GM18499 (cell line): ENCODE measurements at regions not wholly inside any gene's neighbourhood (a gene's known extent, or its start where the extent isn't known, plus 50 kb on each side); places are given as distances from the start of the nearest gene placed in this dataset.
A peak's percentile ranks its signal among the peaks of the same experiment; 100 is the strongest.
"Not testable (repeated sequence)": the region's sequence is repeated elsewhere in the genome, so short reads cannot be mapped to it uniquely, and the experiment has no call there.

ENCODE experiments used
- ATAC-seq: cut with Tn5 transposase; IDR thresholded peaks from one replicate; pipeline ENCODE4 v1.9.1; 2021; ENCODE audit warnings: moderate number of reproducible peaks; ENCODE audit not compliant: insufficient read depth, unreplicated experiment

GRCh38 chr2:138294451-138294850, 207.1 kb upstream of the SPOPL start:
- no peak for ATAC-seq

- no peak for ATAC-seq
Observed at GRCh38 chr2:138296365-138296764, 205.2 kb upstream of the SPOPL start.

DNA sequence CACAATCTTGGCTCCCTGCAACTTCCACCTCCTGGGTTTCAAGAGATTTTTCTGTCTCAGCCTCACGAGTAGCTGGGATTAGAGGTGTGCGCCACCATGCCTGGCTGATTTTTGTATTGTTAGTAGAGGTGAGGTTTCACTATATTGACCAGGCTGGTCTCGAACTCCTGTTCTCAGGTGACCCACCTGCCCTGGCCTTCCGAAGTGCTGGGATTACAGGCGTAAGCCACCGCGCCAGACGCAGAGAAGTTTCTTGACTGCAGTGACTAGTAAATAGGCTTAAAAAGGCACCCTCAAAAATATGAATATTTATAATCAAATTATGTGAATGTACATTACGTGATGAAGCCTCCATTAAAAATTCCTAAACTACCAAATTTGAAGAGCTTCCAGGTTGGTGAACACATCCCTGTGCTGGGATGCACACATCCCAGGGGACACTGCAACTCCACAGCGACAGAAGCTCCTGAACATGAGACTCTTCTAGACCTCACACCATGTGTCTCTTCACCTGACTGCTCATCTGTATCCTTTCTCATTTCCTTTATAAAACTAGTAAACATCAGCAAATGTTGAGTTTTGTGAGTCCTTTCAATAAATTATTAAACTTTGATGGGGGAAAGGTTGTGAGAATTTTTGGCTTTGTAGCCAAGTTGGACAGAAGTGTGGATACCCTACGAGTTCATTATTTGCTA, 203.3 kb upstream of the SPOPL start:
- peak; percentile 38 for ATAC-seq

- ATAC-seq, result peak; percentile 76
Observed at GRCh38 chr2:138298900-138299299, 202.7 kb upstream of the SPOPL start.

GRCh38 chr2:138306626-138307025, 194.9 kb upstream of the SPOPL start:
- ATAC-seq, result no peak

GRCh38 chr2:138307099-138307498, 194.5 kb upstream of the SPOPL start:
- no peak for ATAC-seq

DNA sequence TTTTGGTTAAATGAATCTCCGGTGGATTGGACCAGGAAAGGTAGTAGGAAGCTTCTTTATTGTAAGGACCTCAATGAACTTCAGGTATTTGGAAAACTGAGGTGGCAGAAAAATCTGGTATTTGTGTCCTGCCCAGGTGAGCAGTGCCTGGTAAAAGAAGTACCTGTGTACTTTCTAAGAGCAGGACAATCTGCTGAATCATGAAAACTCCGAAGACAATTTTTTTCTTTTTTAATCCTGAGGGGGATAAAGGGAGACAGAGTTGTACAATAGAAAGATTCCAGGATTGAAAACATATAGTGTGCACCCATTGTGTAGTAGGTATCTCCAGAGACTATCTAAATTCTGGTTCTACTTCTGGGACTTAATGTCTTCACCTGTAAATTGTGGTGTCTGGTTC, 191.8 kb upstream of the SPOPL start:
- no peak for ATAC-seq

- ATAC-seq, result no peak
Observed at GRCh38 chr2:138312061-138312460, 189.5 kb upstream of the SPOPL start.

GRCh38 chr2:138315619-138316018, 186.0 kb upstream of the SPOPL start:
- not testable (repeated sequence) for ATAC-seq

DNA sequence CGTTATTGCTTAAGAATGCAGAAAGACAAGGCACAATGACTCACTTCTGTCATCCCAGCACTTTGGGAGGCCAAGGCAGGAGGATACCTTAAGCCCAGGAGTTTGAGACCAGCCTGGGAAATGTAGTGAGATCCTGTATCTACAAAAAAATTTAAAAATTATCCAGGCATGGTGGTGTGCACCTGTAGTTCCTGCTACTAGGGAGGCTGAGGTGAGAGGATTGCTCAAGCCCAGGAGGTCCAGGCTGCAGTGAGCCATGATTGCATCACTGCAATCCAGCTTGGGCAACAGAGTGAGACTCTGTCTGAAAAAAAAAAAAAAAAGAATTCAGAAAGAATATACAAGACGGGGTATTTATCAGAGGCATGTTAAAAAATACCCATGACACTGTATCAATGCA, 182.0 kb upstream of the SPOPL start:
- ATAC-seq, result no peak

- no peak for ATAC-seq
Observed at GRCh38 chr2:138321458-138321857, 180.1 kb upstream of the SPOPL start.

DNA sequence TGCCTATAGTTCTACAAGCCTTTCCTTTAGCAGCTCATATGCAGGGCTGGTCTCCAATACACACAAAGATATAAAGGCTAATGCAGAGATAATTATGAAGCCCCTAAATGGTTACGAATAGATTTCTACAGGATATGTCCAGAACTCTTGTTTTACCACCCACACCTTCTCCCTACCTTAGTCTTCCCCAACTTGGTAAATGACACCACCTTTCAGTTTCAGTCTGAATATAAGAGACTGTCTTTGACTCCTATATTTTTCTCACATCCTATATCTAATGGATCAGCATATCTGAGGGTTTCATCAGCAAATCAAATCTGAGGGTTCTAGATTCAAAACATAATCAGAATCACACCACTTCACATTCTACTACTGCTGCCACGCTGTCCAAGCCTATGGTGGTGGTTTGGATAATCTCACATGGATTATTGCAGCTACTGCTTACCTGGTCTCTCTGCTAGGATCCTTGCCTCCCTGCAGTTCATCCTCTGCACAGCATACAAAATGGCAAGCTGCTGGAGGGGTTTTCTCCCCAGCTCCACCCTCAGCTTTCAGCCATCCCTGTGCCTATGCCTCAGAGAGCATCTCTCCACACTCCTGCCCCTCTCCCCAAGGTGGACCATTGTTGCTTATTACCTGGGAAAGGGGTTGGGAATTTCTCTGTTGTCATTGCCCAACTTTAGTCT, 178.0 kb upstream of the SPOPL start:
- no peak for ATAC-seq

DNA sequence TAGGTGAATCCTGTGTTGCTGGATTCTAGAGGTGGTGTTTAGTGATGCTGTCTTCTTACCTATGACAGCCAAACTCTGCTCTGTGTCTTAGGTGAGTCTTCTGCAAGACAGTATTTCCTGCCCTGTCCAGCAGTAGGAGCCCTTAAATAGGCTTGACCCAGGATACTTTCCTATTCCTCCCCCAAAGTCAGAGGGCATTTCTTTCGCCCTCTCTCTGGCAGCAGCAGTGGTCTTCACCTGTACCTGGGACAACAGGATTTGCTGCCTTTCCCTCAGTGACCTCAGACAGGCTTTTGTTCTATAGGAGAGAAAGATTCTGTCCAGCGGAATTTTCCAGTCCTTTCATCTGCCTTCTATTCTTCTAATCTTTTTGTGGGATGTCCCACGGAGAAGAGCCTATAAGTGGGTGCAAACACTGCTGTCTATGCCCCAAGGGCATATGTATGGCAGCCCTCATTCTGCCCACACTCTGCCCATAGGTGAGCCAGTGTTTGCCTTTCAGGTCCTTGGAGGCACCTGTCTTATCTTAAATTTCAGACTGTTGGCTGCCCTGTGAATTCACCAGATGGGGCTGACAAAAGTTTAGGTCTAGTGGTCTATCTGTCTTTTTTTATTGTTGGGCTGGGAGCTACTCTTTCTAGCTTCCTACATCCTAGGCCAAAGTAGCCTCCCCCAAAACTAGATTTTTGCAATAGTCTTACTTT, 177.3 kb upstream of the SPOPL start:
- ATAC-seq, result no peak

DNA sequence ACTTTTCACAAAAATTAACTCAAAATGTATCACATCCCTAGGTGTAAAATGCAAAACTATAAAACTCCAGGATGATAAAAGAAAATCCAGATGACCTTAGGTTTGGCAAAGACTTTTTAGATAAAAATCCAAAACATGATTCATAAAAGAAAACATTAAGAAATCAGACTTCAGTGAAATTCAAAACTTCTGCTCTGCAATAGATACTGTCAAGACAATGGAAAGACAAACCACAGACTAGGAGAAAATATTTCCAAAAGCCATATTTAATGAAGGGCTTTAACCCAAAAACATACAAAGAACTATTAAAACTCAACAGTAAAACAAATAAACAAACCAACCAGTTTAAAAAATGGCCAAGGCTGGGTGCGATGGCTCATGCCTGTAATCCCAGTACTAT, 173.6 kb upstream of the SPOPL start:
- ATAC-seq, result no peak

- ATAC-seq, result no peak
Observed at GRCh38 chr2:138329162-138329561, 172.4 kb upstream of the SPOPL start.

GRCh38 chr2:138329591-138329990, 172.0 kb upstream of the SPOPL start:
- no peak for ATAC-seq

DNA sequence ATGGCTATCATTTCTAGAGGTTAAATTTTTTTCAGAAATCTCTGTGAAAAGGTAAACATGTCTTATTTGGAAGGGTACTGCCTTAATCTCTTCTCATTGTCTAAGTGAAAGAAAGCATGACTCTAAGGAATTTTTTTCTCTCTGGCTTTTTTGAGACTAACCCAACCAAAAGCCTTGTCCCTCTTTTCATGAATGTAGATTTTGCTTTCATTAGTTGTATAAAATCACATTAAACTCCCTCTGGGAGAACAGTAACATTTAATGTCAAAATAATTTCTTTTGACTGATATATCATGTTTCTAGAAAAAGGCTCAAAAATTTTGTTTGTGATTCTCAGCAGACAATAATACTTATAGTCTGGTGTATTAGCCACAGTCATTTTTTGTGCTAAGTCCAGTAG, 168.4 kb upstream of the SPOPL start:
- ATAC-seq, result no peak

- ATAC-seq, result no peak
Observed at GRCh38 chr2:138333677-138334076, 167.9 kb upstream of the SPOPL start.

- no peak for ATAC-seq
Observed at GRCh38 chr2:138334323-138334722, 167.2 kb upstream of the SPOPL start.

DNA sequence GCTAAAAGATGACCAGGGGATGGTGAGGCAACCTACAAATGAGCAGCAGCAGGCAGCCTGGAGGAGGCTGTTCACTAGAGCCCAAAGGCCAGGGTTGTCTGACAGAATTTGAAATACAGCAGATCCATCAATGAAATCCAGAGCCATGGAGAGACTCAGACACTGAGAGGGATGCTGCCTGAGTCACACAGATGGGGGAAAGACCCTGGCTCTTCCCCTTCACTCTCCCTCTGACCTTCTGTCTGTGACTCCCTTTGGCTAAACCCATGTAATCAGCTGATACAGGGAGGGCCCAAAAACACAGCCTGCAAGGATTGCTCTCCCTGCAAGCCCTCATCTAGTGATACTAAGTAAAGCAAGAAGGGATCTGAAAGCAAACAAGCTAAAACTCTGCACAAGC, 166.5 kb upstream of the SPOPL start:
- ATAC-seq, result no peak

- no peak for ATAC-seq
Observed at GRCh38 chr2:138336146-138336545, 165.4 kb upstream of the SPOPL start.

- no peak for ATAC-seq
Observed at GRCh38 chr2:138355244-138355643, 146.3 kb upstream of the SPOPL start.
